ENCODE measurements at regions not wholly inside any gene's neighbourhood (a gene's known extent, or its start where the extent isn't known, plus 50 kb on each side); places are given as distances from the start of the nearest gene placed in this dataset.

GRCh38 chr4:180310616-180311015 is 1932.6 kb upstream of the TENM3 start:
- Histone ChIP-seq H3K4me1 (no peaks in the 10 kb centered on the region), H3K27me3 (replicated peaks; ENCODE audit: control insufficient read depth, insufficient read depth, low read length) (no peaks in the 10 kb centered on the region), H3K4me3 (ENCODE audit: low read depth, low read length) (no peak overlapping the region), H3K9me3 (no peaks in the 10 kb centered on the region), H3K36me3 (ENCODE audit: control insufficient read depth, insufficient read depth, low read length) (no peaks in the 10 kb centered on the region)
- BruUV-seq (replicated peaks) = no TSS peak
- no peaks in the 10 kb centered on the region for H3K36me3 Mint-ChIP-seq (ENCODE audit: insufficient read depth, unreplicated experiment)
- no peak overlapping the region for H3K4me3 Mint-ChIP-seq (ENCODE audit: unreplicated experiment)
- no peak overlapping the region for H3K27ac Mint-ChIP-seq (ENCODE audit: unreplicated experiment)
- H3K27me3 Mint-ChIP-seq (ENCODE audit: insufficient read depth, unreplicated experiment) = no peaks in the 10 kb centered on the region
- POLR2A ChIA-PET = no interaction called here
- DNase-seq = no peak
- TF ChIP-seq, protein P1, sequence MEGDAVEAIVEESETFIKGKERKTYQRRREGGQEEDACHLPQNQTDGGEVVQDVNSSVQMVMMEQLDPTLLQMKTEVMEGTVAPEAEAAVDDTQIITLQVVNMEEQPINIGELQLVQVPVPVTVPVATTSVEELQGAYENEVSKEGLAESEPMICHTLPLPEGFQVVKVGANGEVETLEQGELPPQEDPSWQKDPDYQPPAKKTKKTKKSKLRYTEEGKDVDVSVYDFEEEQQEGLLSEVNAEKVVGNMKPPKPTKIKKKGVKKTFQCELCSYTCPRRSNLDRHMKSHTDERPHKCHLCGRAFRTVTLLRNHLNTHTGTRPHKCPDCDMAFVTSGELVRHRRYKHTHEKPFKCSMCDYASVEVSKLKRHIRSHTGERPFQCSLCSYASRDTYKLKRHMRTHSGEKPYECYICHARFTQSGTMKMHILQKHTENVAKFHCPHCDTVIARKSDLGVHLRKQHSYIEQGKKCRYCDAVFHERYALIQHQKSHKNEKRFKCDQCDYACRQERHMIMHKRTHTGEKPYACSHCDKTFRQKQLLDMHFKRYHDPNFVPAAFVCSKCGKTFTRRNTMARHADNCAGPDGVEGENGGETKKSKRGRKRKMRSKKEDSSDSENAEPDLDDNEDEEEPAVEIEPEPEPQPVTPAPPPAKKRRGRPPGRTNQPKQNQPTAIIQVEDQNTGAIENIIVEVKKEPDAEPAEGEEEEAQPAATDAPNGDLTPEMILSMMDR (IDR thresholded peaks at IDR 0.05; ENCODE audit: insufficient read depth in 1 of 2, low read depth in 1 of 2, low read length in 1 of 2, severe bottlenecking in 1 of 2, unreplicated experiment in 1 of 2) = no peak
- intact Hi-C loops (cut with micrococcal nuclease; ENCODE audit: unreplicated experiment) = no loop called here
- no peaks in the 10 kb centered on the region for H3K9me3 Mint-ChIP-seq (ENCODE audit: unreplicated experiment)
- H3K4me1 Mint-ChIP-seq (ENCODE audit: low read depth, unreplicated experiment) = no peaks in the 10 kb centered on the region
- CTCF ChIA-PET = no interaction called here

DNA sequence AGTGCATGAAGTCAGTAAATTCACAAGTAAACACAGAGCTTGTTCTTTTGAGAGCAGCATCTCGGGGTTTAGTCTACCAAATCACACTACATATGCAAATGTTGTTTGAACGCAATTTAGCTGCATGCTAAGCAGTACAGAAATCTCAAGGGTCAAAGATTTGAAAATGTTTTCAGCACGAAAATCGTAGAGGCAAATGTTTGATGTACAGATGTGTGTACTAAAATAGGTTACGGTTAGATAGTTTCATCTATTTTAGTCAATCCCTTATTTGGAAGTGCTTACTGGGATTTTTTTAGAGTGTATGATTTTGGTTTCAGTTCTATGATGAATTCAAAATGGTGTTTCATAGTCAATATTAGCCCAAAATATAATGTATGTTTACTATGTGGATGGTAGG is 1928.2 kb upstream of the TENM3 start:
- H3K4me1 Mint-ChIP-seq (ENCODE audit: low read depth, unreplicated experiment) = no peaks in the 10 kb centered on the region
- no peaks in the 10 kb centered on the region for H3K36me3 ChIP-seq (ENCODE audit: control insufficient read depth, insufficient read depth, low read length)
- TF ChIP-seq, protein P1 (IDR thresholded peaks at IDR 0.05; ENCODE audit: insufficient read depth in 1 of 2, low read depth in 1 of 2, low read length in 1 of 2, severe bottlenecking in 1 of 2, unreplicated experiment in 1 of 2) = no peak
- CTCF ChIA-PET = no interaction called here
- no peaks in the 10 kb centered on the region for H3K4me1 ChIP-seq
- no peaks in the 10 kb centered on the region for H3K27me3 ChIP-seq (replicated peaks; ENCODE audit: control insufficient read depth, insufficient read depth, low read length)
- H3K9me3 Mint-ChIP-seq (ENCODE audit: unreplicated experiment) = no peaks in the 10 kb centered on the region
- H3K4me3 Mint-ChIP-seq (ENCODE audit: unreplicated experiment) = no peak overlapping the region
- intact Hi-C loops (cut with micrococcal nuclease; ENCODE audit: unreplicated experiment) = no loop called here
- no peak for DNase-seq
- no peaks in the 10 kb centered on the region for H3K27me3 Mint-ChIP-seq (ENCODE audit: insufficient read depth, unreplicated experiment)
- H3K4me3 ChIP-seq (ENCODE audit: low read depth, low read length) = no peak overlapping the region
- POLR2A ChIA-PET = no interaction called here
- H3K36me3 Mint-ChIP-seq (ENCODE audit: insufficient read depth, unreplicated experiment) = no peaks in the 10 kb centered on the region
- no TSS peak for BruUV-seq (replicated peaks)
- H3K27ac Mint-ChIP-seq (ENCODE audit: unreplicated experiment) = no peak overlapping the region
- no peaks in the 10 kb centered on the region for H3K9me3 ChIP-seq

DNA sequence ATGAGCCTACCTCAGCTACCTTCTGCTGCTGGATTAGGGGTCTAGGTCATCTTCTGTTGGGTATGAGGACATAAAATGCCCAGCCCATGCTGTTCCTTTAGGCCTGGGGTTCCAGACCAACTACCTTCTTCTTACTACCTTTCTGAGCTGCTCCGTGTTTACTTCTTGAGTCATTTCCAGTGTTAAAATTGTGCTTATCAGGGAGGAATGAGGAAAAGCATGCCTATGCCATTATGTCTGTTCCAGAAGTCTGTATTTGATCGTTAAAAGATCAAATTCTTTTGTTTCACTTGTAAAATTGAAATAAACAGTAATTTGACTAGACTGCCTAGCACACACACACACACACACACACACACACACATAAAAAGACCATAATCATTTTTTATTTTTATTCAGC is 1912.7 kb upstream of the TENM3 start:
- Mint-ChIP-seq H3K36me3 (ENCODE audit: insufficient read depth, unreplicated experiment) (no peaks in the 10 kb centered on the region), H3K4me1 (ENCODE audit: low read depth, unreplicated experiment) (no peaks in the 10 kb centered on the region), H3K27ac (ENCODE audit: unreplicated experiment) (no peak overlapping the region), H3K27me3 (ENCODE audit: insufficient read depth, unreplicated experiment) (peaks cover 3% of the 10 kb centered on the region), H3K9me3 (ENCODE audit: unreplicated experiment) (no peaks in the 10 kb centered on the region), H3K4me3 (ENCODE audit: unreplicated experiment) (no peak overlapping the region)
- DNase-seq = no peak
- BruUV-seq (replicated peaks) = no TSS peak
- no peak overlapping the region for H3K4me3 ChIP-seq (ENCODE audit: low read depth, low read length)
- no peaks in the 10 kb centered on the region for H3K36me3 ChIP-seq (ENCODE audit: control insufficient read depth, insufficient read depth, low read length)
- H3K4me1 ChIP-seq = no peaks in the 10 kb centered on the region
- ChIA-PET POLR2A (no interaction called here), CTCF (no interaction called here)
- TF ChIP-seq, protein P1 (IDR thresholded peaks at IDR 0.05; ENCODE audit: insufficient read depth in 1 of 2, low read depth in 1 of 2, low read length in 1 of 2, severe bottlenecking in 1 of 2, unreplicated experiment in 1 of 2) = no peak
- intact Hi-C loops (cut with micrococcal nuclease; ENCODE audit: unreplicated experiment) = no loop called here
- H3K27me3 ChIP-seq (replicated peaks; ENCODE audit: control insufficient read depth, insufficient read depth, low read length) = no peaks in the 10 kb centered on the region
- H3K9me3 ChIP-seq = no peaks in the 10 kb centered on the region

Measured in Caco-2 (cell line).